Activated T-cell treated with anti-CD3 and anti-CD28 coated beads for 1 hour (primary cell): ENCODE measurements at regions not wholly inside any gene's neighbourhood (a gene's known extent, or its start where the extent isn't known, plus 50 kb on each side); places are given as distances from the start of the nearest gene placed in this dataset.

Experiments used
- DNase-seq: peaks from one replicate; pipeline ENCODE4 v3.0.0-alpha.2; 2020; ENCODE audit warnings: low read depth

DNA sequence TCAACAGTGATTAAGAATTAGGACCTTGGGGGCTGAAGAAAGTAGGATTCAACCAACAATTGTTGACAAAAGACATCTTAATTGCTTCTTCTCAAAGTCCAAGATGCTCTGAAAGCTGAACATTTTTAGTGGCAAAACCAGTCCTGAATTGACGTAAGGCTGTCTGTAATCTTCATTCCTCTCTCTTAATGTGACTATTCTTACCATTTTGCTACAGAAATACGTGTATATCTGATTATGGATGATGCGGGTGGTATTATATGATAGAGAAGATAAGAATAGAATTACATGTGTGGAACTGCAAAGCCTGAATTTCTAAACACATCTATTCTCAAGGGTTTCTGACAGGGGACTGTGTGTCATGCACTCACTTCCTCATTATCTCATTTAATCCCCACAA, 130.3 kb upstream of the SASH1 start:
- DNase-seq: no peak

DNA sequence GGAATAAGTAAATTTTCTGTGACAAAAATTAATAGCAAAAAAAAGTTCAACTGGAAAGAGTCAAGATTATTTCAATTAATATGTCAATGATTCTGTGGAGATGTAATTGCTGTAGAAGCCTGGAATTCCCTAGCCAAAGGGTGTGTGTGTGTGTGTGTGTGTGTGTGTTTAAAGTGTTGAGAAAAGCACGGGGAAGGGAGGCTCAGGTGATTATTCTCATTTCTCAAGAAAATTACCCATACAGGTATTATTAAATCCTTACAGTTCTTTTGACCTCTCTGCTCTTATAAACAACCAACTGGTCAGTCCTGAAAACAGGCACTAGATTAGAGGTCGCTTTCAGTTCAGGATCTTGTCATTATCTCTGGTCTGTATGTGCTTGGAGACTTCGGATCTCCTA, 129.3 kb upstream of the SASH1 start:
- no peak for DNase-seq

DNA sequence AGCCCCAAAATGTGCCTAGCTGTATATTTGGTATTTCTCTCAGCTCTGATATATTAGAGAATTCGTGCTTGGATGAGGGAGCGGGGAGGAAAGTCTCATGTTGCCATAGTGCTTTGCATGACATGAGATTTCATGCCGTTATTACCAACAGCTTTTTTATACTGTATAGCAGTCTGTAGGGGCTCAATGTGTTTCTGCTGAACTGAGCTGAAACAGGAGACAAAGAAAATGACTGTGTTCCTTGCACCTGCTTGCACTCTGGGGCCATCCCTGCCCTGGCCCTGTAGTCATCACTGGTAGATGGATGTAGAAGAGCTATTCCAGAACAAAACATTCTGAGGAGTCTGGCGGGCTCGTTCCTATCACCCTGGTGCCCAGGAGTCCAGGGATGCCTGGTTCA, 128.0 kb upstream of the SASH1 start:
- no peak for DNase-seq

DNA sequence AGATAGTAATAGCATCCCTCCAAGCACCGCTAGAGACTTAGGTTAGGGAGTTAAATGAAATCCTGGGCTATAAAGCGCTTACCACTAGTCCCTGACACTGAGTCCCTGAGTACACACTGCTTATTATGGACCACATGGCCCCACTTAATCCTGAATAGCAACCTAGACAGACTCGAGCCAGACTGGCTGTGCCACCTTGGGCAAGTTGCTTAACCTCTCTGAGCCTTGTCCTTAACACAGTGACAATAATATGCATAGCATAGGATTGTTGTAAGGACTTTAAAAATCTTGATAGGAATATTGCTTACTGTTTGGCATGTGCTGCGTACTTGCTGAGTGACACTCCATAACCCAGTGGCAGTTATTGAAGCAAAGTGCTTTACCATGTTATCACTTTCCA, 125.6 kb upstream of the SASH1 start:
- no peak for DNase-seq

DNA sequence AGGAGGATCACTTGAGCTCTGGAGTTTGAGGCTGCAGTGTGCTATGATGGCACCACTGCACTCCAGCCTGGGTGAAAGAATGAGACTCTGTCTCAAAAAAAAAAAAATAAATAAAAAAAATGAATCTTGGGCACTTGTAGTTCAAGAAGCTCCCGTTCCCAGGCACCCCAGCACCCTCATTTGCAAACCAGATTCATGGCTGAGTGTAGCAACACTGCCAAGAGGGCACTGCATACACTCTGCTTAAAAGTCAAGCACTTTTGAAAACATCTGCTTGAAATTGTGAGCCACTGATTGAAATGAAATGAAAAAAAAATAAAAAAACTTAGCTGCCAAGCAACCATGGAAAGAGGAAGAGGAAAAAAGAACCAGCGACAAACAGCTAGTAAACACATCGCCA, 124.7 kb upstream of the SASH1 start:
- DNase-seq: no peak

DNA sequence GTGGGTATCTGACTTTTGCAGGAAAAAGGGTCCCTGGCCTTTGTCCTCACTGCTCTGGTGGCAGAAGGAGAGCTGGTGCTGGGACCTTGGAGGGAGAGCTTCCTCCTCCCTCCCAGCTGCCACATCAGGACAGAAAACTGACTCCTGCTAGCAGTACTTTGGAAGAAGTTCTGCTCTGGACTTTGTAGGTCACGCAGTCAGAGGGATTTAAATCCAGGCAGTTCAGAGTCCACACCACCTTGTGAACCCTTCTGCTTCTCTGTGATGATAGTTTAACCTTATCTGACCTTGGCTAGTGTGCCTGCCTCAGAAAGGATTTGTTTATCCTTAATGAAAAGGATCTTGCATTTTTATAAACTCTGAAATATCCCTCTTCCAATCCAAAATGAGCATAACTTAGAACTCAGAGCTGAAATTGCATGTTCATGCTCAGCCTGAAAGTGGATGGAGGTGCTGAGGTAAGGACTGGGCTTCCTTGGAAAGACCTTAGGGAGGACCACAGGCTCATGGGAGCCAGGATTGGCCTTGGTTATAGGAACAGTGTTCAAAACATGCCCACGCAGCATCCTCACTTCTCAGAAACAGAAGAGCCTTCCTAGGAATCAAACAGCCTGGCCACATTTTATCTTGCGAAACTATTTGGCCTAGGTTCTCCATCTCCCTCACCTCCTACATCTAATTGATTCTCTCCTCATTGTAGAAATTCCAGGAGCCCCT, 123.9 kb upstream of the SASH1 start:
- DNase-seq: no peak

DNA sequence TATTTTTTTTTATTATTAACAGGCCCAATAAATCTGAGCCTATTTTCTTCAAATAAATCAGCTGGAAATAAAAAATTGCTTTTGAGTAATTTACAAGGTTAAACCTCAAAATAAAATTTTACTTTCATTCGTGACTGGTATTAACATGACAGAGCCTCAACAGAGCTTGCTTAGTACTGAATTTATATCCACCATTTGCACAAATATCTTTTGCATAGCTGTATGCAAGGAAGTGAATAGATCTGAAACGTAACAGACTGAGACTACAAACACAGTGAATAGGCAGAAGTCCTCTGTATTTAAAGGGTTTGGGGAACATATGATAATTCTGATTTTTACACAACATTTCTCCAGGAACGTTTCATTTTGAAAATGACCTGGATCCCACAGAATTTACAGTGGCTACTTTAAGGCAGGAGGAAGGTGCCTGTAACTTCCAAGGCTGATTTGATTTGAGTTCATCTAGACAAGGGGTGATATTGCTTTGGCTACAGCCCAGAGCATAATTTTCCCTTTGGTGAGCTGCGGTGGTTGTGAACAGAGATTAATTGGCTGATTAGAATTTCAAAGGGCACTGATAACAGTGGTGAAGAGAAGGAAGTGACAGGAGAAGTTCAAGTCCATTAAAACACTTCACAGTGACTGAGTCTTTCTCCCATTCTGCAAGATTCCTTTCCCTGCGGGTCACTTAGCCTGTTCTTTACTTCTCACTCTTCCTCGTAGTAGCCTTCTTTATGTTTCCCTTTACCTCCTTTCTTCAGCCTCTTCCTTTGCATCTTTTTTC, 121.2 kb upstream of the SASH1 start:
- no peak for DNase-seq

DNA sequence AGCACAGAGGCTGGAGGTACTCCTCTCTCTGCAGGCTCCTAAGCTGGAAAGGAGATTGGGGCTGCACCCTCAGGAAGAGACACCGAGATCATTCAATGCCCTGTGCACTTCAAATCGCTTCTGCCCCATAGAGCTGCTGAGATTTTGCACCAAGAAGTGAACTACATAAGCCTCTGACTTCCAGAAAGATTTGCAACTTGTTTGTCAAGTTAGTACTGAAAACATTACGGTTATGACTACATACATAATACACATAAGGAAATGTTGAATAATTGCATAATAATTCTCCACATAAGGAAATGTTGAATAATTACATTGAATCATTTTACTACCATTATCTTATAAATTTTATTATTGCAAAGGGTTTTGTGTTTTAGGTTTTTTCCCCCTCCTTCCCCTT, 120.3 kb upstream of the SASH1 start:
- no peak for DNase-seq

DNA sequence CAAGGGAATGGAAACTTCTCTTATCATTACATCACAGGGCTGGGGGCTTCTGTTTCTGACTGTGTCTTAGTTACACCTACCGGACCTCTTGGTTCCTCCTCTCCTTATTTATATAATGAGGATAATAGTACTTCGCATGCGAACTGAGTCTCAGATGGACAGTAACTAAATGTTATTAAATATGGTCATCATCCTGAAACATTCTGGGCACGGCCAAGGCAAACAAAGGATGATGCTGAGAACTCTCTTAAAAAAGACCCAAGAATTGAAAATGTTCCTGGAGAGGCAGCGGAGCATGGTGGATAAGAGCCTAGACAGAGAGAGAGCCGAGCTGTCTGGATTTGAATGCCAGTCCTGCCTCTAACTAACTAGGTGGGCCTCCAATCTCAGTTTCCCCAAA, 119.8 kb upstream of the SASH1 start:
- no peak for DNase-seq

DNA sequence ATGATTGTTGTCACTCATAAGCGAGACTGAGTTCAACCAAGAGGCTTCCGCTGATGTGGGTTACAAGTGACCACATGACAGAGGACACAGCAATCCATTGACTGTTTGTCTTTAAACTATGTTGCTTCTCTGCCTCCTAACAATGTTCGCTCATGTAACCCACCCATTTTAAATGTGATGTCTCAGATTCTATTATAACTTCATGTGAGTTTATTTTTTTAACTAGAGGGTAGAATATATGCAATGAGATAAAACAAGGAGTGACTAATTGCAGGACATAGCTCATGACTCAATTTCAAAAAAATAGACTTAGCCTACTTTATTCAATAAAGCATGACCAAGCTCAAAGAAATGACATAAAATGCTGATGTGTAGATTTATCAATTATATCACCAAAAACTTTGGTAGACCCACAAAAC, 119.2 kb upstream of the SASH1 start:
- DNase-seq: no peak

DNA sequence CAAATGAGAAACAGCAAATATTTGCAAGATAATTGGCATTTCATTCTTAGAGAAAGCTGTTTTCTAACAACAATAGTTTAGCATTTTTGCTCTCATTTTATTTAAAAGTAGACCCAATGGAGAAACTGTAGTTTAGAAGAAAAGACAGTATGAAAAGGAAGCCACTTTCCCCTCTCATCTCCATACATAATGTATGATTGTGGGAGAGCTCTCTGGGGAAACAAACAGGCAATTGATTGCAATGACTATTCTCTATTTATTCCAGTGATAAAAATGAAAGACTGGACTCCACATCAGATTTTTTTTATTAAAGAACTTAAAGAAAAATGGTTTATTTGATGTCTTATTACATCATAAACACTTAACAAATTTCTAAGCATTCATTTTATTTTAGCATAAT, 116.8 kb upstream of the SASH1 start:
- DNase-seq: no peak

DNA sequence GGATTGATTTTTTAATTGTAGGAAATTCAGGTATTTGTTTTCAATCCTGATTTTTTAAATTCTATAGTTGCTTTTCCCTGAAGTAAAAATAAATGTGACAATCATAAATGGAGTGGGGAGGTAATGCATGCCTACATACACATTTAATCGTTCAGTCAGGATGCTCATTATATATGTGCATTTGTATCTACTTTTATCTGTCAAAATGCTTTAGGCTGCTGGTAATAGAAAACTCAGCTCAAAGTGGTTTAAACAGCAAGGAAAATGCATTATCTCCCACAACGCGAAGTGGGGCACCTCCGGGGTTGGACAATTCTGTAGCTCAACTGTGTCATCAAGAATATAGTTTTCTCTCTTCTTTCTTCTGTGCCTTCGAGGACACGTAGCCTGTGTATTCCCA, 116.4 kb upstream of the SASH1 start:
- no peak for DNase-seq

DNA sequence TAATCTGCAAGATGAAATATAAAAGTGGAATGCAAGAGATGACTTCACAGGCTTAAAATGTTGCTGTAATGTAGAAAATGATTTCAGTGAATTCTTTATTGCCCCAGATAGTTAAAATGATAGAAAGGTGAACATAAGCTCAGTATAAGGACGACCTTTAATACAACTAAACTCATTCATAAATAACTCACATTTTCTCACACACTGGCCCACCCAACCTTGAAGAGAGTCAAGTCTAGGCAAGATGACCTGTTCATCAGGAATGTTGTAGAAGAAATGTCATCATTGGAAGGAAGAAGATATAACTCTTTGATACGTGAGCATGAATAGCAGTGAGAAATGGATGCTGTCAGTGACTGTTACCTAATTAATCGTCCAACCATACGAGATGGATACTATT, 111.1 kb upstream of the SASH1 start:
- no peak for DNase-seq

DNA sequence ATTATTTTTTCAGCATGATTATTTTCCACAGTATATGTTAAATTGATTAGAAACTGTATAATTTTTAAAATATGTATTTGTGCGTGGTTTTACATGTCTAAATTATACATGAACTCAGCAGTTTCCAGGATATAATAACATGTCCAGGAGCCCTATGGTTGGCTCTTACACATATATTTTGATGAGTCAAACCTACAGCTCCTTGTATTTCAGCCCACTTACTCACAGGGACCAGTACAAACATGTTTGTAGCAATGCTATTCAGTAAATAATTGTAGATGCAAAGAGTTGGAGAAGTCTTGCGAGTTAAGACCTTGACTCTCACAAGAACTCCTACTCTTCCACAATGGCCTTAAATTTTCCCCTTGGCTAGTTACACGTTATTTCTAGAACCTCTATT, 107.2 kb upstream of the SASH1 start:
- no peak for DNase-seq

DNA sequence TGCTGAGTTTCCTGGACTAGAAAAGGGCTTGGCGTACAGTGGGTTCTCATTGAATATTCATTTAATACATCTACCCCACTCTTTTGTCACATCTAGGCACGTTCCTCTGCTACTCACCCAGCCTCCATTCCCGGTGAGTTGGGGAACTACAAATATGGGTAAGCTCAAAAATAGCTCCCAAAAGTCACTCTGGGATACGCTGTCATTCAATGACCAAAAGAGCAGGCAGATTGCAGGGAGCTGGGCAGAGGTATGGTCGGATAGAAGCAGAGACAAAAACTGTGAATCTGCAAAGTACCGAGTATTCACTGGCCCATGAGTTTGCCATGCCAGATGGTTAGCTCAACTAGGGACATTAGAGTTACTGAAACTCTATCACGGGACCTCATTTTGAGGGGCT, 103.9 kb upstream of the SASH1 start:
- DNase-seq: no peak

DNA sequence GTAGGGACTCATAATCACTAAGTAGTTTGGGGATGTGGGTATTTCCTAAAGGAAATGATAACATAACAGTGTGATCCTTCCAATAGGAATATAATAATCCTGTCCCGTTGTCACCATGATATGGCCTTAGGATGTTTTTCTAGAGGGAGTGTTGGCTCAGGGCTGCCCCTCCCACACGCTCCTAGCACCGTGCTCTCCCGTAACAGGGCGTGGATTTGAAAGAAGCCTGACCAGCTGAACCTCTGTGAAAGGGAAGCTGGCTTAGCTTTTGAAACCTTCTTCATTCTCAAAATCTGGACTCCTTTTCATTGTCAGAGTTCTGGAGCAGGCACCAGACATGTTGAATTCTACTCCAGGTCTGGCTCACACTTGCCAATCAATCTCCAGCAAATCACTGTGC, 103.4 kb upstream of the SASH1 start:
- DNase-seq: no peak

DNA sequence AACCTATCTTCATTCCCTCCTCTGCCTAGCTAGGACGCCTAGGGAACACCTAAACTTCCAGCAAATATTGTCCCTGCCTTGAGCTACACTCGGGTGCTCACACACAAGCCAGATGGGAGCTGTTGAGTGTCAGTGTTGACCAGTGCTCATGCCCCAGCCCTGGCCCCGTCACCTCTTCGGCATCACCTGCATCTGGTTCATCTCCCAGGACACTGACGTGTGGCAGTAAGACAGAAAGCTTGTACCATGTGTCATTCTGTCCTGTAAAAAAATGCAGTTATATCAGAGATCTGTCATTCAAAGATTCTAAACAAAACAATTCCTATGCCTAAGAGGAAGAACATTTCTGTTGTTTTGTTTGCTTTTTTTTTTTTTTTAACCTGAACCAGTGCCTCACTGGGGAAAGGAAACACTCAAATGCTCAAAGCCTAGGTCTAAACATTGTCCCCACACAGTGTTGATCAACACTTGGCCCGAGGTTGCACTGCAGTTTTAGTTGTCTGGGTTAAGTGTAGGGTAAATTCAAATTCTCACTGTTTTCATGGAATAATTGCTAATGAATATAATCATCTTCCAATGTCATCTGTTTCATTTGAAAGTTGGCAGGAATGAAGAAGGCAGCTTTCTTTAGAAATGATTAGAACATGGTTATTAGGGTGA, 102.7 kb upstream of the SASH1 start:
- no peak for DNase-seq

DNA sequence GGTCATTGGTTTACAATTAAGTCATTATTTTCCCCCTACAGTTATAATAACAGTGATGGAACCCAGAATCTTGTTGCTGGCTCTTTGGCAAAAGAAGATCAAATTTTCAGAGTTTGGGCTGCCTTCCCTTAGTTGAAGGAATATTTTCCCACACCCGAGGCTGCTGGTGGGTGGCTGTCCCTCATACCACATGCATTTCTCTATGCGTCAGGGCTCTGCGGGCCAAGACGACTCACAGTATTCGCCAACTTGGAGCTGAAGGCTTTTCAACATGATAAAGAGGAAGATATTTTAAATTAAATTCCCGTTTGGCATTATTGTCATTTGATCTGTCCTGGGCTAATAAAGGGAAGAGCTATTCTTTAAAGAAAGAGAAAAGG, 102.2 kb upstream of the SASH1 start:
- DNase-seq: no peak

DNA sequence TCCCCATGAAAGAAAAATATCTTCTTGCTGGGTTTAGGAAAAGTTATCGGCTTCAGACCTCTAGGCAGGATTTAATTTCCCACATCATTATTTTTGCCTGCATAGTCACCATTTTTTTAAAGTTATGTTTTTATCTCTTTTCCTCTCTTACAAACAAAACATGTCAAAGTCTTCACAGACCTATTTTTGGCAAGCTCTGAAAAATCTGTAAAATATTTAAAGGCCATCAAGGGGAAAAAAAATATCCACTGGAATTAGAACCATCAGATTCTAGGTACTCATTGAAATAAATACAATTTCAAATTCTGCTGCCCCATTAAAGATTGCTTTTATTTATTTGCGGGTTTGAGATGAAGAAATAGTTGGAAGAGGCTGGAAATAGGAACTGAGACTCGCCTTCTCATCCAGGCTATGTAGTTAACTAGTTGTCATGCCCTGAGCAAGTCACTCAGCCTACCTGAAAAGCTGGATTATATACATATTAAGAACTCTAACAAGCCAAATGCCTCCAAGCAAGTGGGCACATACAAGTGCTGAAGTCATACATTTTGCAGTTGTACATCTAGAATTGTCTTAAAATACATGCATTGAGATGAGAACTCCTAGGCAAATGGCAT, 101.7 kb upstream of the SASH1 start:
- DNase-seq: no peak

DNA sequence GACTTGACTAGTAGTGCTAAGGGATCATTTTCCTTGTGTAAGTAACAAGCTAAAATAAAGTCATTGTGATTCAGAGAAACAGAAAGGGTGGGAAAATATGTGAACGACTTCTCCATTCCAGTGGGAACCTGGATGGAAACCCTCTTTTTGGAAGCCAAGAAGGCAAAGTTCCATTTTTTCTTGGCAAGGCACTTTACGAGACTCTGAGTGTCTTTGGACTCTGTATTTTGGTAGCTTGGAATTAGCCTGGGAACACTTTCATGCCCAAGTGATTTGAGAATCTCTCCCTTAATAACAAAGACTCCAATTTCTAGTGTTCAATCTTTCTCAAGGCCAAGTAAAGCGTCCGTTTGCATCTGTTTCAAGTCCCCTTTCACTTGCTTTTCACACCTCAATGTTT, 100.5 kb upstream of the SASH1 start:
- DNase-seq: no peak

DNA sequence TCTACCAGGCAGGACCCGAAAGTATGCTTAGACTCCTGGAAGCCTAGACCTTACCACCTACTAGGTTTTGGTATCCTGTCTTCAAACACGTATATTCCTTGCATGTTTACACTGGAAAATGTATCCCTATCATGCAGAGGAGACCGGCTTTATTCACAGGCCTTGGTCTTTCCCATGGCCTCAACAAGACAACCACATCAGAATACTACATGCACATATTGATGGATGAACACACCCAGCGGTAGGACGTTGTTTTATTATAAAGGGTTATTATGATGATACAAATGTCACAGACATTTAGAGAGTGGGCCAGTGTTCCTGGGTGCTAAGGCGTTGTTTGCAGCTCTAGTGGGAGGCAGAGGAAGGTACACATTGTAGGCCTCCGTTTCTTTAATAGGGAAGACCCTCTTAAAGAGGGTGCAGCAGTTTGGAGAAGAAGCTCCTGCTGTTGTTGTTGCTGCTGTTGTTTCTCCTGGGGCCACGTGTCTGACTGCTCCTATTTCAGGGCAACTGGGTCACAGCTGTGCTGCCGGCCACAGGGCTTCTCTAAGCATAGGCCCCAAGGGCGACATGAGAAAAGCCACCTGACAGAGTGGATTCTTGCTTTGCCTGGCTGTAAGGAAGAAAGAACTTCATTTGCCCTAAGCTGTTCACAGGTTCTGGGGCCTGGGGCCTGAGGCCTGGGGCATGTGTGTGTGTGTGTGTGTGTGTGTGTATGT, 98.3 kb upstream of the SASH1 start:
- no peak for DNase-seq

DNA sequence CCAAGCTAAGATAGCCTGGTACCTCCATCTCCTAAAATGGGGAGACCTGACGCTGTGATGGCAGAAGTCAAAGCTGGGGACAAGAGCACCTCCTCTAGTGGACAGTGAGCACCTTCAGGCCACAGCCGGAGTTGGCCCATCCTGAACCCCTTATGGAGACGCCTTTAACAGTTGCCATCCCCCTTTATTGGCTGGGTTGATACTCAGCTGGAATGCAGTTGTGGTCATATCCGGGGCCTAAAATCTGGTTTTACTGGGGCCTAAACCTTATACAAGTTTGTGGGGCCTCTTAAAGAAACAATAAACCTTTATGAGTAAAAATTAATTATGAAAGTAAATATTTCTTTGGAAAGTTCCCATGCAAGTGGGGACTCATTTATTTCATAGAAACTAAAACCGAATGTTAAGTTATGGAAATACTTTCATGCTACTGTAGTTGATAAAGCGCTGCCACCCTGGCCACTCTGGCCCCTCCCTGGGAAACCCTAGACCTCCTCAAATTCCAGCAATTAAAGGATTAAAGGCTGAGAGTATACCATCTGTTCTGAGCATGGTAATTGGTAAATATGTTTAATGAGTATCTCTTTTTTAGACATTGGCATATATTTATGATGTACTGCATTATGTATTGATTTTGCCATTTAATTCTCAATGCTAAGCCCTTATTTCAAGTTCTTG, 95.1 kb upstream of the SASH1 start:
- no peak for DNase-seq
